Stimulated activated CD8-positive, alpha-beta memory T cell treated with anti-CD3 and anti-CD28 coated beads, Interleukin-4, amount 100 ng/mL, for 1 hour (primary cell): ENCODE measurements at regions not wholly inside any gene's neighbourhood (a gene's known extent, or its start where the extent isn't known, plus 50 kb on each side); places are given as distances from the start of the nearest gene placed in this dataset.

Experiments used
- DNase-seq, 2 donors: peaks; one replicate each; pipeline ENCODE4 v3.0.0-alpha.2; 2020; ENCODE audit warnings: low read depth in 2 of 2, low spot score in 1 of 2

DNA sequence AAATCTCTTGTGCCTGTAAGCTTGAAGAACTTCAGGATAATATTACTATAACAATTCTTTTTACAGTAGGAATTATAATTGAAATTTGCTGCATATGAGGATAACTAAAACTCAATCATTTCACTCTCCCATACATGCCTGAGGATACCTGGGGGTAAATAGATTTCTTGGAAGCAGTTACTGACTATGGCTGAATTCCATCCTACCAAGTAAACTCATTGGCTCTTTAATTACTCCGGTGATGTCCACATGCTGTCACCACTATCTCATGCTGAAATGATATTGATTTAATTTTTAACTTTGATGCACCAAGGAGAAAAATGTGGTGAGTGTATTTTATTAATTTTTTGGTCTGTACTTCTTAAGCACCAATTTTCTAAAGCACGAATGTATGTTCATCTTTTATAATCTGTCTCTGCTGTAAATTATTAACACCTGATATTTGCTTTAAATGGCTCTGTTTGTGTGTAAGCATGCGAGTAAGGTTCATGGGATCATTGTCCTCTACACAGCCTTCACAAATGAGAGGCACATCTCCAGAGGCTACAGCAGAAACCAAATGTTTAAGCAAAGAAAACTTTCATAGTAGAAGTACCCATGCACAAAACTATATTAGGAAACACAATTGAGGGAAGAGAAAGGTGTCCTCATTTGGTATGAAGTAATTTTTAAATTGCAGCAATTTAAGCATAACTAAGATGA lies 164.2 kb upstream of the POU3F2 start:
- no peak for DNase-seq

- no peak for DNase-seq
These were observed 161.5 kb upstream of the POU3F2 start for GRCh38 chr6:98672681-98673475.

DNA sequence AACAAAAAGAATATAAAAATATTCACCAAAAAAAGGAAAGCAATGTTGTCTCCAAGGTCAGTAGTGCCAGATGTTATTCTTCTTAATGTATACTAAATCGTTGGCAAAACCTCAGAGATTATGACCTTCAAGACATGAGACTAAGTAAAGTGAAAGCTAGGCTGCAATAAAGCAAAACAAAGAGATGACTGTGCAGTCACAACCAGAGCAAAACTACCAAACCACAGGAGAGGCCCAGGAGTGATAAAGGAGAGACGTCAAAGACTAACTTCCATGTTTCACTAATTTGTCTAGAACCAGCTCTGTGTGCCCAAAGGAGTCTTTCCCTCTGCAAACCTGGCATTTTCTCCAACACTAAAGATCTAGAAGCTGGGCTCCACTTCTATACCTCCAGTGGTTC lies 155.9 kb upstream of the POU3F2 start:
- no peak for DNase-seq

- DNase-seq = no peak
These were observed 148.3 kb upstream of the POU3F2 start for GRCh38 chr6:98686008-98686601.

GRCh38 chr6:98687752-98688151 lies 146.6 kb upstream of the POU3F2 start:
- DNase-seq = no peak

DNA sequence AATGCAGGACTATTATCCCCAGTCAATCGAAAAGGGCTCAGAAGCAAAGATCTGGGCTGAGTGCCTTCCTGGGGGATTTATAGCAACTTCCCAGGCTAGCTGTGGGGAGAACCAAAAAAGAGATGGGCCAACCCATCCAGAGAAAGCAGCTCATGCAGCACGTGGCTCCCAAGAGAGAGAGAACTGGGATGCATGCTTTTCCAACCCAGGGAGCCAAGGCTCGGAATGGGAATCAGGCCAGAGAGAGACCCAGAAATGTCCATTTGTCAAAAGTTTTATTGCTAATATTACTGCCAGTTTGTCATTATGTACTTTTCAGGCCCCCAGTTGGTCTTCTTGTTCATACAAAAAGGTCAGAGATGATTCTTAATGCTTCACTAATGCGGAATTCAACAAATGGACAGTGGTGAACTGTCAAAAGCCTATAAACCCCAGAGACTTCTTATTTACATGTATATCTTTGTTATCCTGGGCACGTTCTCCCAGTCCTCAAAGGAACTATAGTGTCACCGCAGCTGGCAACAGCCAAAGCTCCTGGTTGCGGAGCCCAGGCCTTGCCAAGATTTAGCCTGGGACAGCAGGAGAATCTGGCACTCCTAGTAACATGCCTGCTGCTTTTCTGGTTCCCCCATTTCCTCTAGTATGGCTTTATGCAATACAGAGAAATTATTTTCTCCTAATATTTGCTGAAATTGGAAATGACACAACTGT lies 139.1 kb upstream of the POU3F2 start:
- DNase-seq = no peak

DNA sequence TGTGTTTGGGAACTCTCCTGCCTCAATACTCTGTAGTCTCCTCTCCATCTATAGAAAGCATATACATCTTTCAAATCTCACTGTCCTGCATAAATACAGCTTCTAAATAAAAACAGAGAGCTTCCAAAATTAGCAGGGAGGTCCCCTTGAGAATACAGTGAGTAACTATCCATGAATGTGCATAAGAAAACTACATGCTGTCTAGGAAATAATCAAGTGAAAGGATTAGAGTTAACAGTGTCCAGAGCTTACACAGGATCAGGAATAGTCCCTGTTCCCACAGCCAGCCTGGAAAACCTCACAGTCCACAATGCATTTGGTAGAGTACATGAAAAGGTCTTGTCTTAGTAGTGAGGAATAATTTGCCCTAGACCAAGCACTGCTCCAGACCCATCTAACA lies 123.0 kb upstream of the POU3F2 start:
- no peak for DNase-seq

DNA sequence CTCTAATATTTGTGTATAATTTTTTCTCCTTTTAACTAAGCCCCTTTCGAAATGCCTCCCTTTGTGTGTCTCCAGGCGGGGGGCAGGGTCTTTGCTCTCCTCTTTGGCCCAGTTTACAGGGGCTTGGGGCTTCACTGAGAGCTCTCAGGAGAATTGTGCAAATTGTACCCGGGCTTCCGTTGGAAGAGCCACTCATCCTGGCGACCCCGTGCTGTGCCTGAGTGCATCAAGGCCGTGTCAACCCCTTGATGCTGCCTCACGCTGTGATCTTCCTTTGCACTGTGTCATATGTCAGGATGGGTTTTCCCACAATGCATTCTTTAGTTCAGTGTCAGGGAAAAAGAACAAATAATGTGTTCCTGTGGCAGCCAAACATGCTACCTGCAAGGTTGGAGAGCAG lies 118.0 kb upstream of the POU3F2 start:
- DNase-seq = no peak

DNA sequence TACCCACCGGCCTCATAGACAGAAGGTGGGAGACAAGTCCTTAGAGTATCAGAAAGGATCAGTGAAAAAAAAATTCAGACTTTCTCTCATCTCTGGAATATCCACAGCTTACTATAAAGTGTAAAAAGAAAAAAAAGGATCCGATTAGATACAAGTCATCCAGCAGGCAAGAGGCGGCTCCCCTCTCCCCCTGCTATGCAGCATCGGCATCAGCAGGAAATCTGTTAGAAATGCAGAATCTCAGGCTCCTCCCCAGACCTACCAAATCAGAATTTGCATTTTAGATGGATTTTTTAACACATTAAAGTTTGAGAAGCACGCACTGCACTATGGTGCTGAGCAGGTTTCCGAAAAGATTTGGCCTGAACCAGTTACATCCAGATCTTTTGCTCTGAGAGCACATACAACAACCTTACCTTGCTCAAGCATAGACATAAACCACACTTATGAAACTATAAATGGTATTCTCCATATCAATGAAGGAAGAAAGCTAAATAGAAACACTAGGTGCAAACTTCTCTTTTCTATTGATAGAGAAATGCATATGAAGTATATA lies 117.0 kb upstream of the POU3F2 start:
- DNase-seq = no peak

GRCh38 chr6:98717988-98718387 lies 116.4 kb upstream of the POU3F2 start:
- no peak for DNase-seq

DNA sequence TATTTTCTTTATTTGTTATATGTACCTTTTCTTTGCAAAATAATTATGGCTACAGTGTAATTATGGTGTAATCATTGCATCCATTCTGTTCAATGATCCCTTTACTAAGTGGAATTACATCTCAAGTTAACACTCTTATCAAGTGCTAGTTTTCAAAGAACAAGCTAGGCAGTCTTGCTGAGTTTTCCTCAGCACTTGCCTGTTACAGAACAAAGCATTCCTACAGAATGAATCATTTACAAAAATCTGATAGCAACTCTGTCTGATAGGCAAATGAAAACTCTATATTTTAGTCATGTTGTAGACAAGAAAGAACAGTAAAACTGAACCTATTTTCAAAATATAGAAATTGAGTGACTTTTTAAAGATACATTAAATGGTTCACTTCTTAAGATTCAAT lies 109.8 kb upstream of the POU3F2 start:
- no peak for DNase-seq

DNA sequence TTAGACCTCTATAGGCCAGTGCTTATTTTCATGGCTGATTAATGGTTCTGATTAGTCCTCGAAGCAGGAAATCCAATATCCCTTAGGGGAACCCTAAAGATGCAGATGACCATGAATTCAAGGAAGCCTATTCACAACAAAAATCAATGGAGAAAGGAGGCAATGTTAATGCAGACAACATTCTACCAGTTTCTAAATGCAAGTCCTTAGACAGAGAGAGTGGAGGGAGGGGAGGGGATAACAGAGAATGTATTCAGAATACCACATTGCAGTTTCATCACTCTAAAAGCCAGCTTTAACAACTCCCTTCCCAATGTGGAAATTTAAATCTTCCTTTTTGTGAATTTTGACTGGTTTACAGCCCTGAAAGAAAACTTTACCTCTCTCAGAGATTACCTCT lies 87.1 kb upstream of the POU3F2 start:
- DNase-seq = no peak

- no peak for DNase-seq
These were observed 86.4 kb upstream of the POU3F2 start for GRCh38 chr6:98747960-98748359.

GRCh38 chr6:98759459-98759858 lies 74.9 kb upstream of the POU3F2 start:
- DNase-seq = no peak

DNA sequence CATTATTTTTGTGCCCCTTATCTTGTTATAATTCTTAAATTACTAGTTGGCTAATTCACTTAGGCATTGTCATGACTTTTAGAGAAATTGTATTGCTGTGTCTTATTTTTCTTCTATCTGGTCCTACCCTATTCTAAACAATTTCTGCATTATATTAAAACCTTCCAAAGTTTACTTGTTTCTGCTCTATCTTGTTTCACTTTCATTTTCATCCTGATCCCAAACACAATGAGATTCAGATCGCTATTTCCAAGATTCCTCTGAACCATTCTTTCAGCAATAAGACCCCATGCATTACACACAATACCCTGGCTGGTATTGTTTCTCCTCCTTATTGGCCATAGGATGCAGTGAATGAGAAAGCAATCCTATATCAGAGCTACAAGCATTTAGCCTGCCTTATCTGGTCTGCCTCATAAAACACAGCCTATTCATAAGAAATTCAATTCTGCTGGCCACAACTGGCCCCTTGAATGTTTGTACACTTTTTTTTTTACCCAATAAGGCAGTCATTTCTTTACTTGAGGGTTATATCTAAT lies 69.9 kb upstream of the POU3F2 start:
- DNase-seq = no peak

GRCh38 chr6:98769546-98769945 lies 64.8 kb upstream of the POU3F2 start:
- DNase-seq = no peak

GRCh38 chr6:98775205-98775604 lies 59.2 kb upstream of the POU3F2 start:
- DNase-seq = no peak

GRCh38 chr6:98777762-98778161 lies 56.6 kb upstream of the POU3F2 start:
- no peak for DNase-seq

- no peak for DNase-seq
These were observed 54.8 kb upstream of the POU3F2 start for GRCh38 chr6:98779618-98780017.

DNA sequence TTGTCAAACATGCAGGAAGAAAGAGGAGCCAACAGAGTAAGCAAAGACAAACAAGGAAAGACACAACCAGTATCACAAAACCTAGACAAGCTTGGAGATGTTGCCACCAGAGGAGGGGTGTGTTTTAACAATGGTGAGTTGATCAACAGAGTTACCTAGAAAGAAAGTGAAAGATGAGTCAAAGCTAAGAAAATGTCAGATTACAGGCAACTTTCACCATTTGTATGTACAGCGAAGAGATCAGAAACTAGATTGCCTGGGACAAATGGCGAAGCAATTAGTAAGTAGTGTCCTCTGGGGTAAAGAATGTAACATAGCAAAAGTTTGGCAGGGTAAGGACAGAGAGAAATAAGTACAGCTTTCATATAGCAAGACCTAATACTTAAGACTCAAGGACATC lies 51.6 kb upstream of the POU3F2 start:
- no peak for DNase-seq

DNA sequence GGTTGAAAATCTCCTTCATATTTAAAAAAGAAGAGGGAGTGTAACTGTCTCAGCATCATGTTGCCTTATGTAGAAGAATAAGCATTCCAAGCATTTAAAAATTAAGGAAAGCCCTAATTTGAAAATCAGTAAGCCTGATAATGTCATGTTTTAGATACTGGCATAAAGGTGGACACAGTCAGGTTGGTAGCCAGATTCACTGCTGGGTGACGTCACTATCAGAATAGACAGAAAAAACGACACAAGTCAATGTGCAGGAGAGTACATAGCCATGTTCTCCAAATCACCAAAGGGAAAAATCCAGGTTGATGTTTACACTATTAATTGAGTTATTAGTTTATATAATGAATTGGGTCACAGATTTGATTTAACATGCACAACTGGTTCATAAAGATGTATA lies 50.8 kb upstream of the POU3F2 start:
- DNase-seq = no peak
